HepG2 (cell line): ENCODE measurements at regions not wholly inside any gene's neighbourhood (a gene's known extent, or its start where the extent isn't known, plus 50 kb on each side); places are given as distances from the start of the nearest gene placed in this dataset.

Source experiments
- ATAC-seq: fragments of 200-7000 bp; cut with Tn5 transposase; 3 replicates; pipeline ENCODE4 v1.9.1; 2020; ENCODE audit warnings: mild to moderate bottlenecking, moderate library complexity
- BruUV-seq: library from RNA; stranded (reverse); fragments of 400-500 nt; replicated peaks from 2 replicates; lab custom pipeline; 2021; lab: Mats Ljungman, UMichigan
- CTCF ChIA-PET: fragments of 300-600 bp; formaldehyde crosslinking; extraction: SDS; loops from one replicate; lab custom pipeline; 2021; ENCODE audit warnings: low total read pairs, inconsistent platforms, low intra/inter-chr PET ratio; lab: Yijun Ruan, JAX
- POLR2A ChIA-PET: fragments of 350-600 bp; sonication (Branson Sonifier 250); formaldehyde crosslinking; loops from one replicate; lab custom pipeline; 2020; ENCODE audit warnings: antibody characterized with exemption, inconsistent platforms; lab: Yijun Ruan, JAX
- DNase-seq: peaks from one replicate; pipeline ENCODE4 v3.0.0-alpha.2; 2015; ENCODE audit warnings: low spot score
- FAIRE-seq: peaks from 3 replicates; lab custom pipeline; 2011; peaks lifted over from hg19 to GRCh38; lab: Jason Lieb, UNC
- H2AFZ ChIP-seq: one replicate; pipeline ENCODE4 v1.6.1; 2011; ENCODE audit warnings: low read length, inconsistent platforms
- H3K27ac ChIP-seq: fragments of 300-600 bp; 3 replicates; pipeline ENCODE4 v1.8.0; 2011; ENCODE audit warnings: mixed run types, mild to moderate bottlenecking, mixed read lengths, low read length, inconsistent platforms; ENCODE audit not compliant: insufficient read depth; ENCODE audit errors: extremely low read length
- H3K27me3 ChIP-seq, 2 experiments: fragments of 200-600 bp in 1 of 2; 2 replicates in 1 of 2; 3 replicates in 1 of 2; pipeline versions ENCODE4 v1.6.0 to v1.8.0; 2011; ENCODE audit warnings: low read length in 2 of 2, mild to moderate bottlenecking in 2 of 2, moderate library complexity in 2 of 2, inconsistent platforms in 1 of 2; ENCODE audit not compliant: insufficient read depth in 2 of 2, control insufficient read depth in 1 of 2
- H3K36me3 ChIP-seq, 2 experiments: fragments of 200-600 bp in 1 of 2; replicated peaks in 1 of 2; 2 replicates in 1 of 2; 3 replicates in 1 of 2; pipeline versions ENCODE4 v1.5.1 to v1.8.0; 2011; ENCODE audit warnings: low read length in 2 of 2, inconsistent platforms in 1 of 2; ENCODE audit not compliant: insufficient read depth in 2 of 2, control insufficient read depth in 1 of 2
- H3K4me1 ChIP-seq: 2 replicates; pipeline ENCODE4 v1.5.1; 2012; ENCODE audit warnings: low read length, inconsistent platforms; ENCODE audit not compliant: insufficient read depth
- H3K4me2 ChIP-seq: 2 replicates; pipeline ENCODE4 v1.6.0; 2011; ENCODE audit warnings: low read depth, low read length, inconsistent platforms
- H3K4me3 ChIP-seq, 3 experiments: fragments of 200-600 bp in 1 of 3; sonication (generic), shearing (Covaris generic) in 1 of 3; replicated peaks in 1 of 3; 2 replicates each; pipeline ENCODE4 v1.5.1; 2011 to 2016; ENCODE audit warnings: low read length in 3 of 3, inconsistent platforms in 2 of 3, low read depth in 2 of 3, mild to moderate bottlenecking in 2 of 3, control low read depth in 1 of 3, mixed read lengths in 1 of 3; ENCODE audit not compliant: insufficient read depth in 1 of 3
- H3K79me2 ChIP-seq: one replicate; pipeline ENCODE4 v1.6.1; 2011; ENCODE audit warnings: low read length, inconsistent platforms; ENCODE audit not compliant: insufficient read depth
- H3K9ac ChIP-seq: 2 replicates; pipeline ENCODE4 v1.6.0; 2011; ENCODE audit warnings: mild to moderate bottlenecking, low read depth, low read length, inconsistent platforms; ENCODE audit not compliant: insufficient read depth
- H3K9me3 ChIP-seq: 2 replicates; pipeline ENCODE4 v1.5.1; 2012; ENCODE audit warnings: mild to moderate bottlenecking, low read length
- H4K20me1 ChIP-seq: 2 replicates; pipeline ENCODE4 v1.6.0; 2011; ENCODE audit warnings: inconsistent platforms, mild to moderate bottlenecking, low read length, moderate library complexity; ENCODE audit not compliant: insufficient read depth
- ATF5 ChIP-seq: sonication (generic); formaldehyde crosslinking; IDR thresholded peaks from 2 replicates; pipeline ENCODE4 v1.4.0; 2020; ENCODE audit warnings: mild to moderate bottlenecking, low read depth, missing genetic modification reagents
- E2F5 ChIP-seq: sonication (generic); formaldehyde crosslinking; conservative IDR thresholded peaks from 2 replicates; pipeline ENCODE4 v1.4.0; 2020; ENCODE audit warnings: missing genetic modification reagents
- HMGXB3 ChIP-seq: sonication (generic); formaldehyde crosslinking; IDR thresholded peaks from 2 replicates; pipeline ENCODE4 v1.4.0; 2020; ENCODE audit warnings: missing genetic modification reagents, borderline replicate concordance
- MED8 ChIP-seq: sonication (generic); formaldehyde crosslinking; IDR thresholded peaks from 2 replicates; pipeline ENCODE4 v1.8.1; 2023; ENCODE audit warnings: mild to moderate bottlenecking, missing genetic modification reagents; ENCODE audit not compliant: insufficient replicate concordance
- PHF21A ChIP-seq: sonication (generic); formaldehyde crosslinking; IDR thresholded peaks from 2 replicates; pipeline ENCODE4 v1.5.0; 2020; ENCODE audit warnings: mild to moderate bottlenecking, missing genetic modification reagents
- REPIN1 ChIP-seq: sonication (generic); formaldehyde crosslinking; IDR thresholded peaks from 2 replicates; pipeline ENCODE4 v1.8.0; 2022; ENCODE audit warnings: missing genetic modification reagents, low read depth, mild to moderate bottlenecking, borderline replicate concordance
- ZNF329 ChIP-seq: sonication (generic); formaldehyde crosslinking; IDR thresholded peaks from 2 replicates; pipeline ENCODE4 v1.9.0; 2021; ENCODE audit warnings: low read depth, mild to moderate bottlenecking, missing genetic modification reagents
- in situ Hi-C: cut with HindIII; loops from 2 replicates; pipeline ENCODE4 v1.10.0; 2017; ENCODE audit warnings: low pct_unique_long_range_greater_than_20kb; ENCODE audit not compliant: extremely low pct_ligation_motif_present
- intact Hi-C: fragments of 100-400 bp; cut with micrococcal nuclease; formaldehyde crosslinking; loops from one replicate; pipeline ENCODE4 v1.10.0; 2022; ENCODE audit not compliant: unreplicated experiment

GRCh38 chr6:91521999-91522398 lies 935.1 kb upstream of the MAP3K7 start:
- H3K79me2 ChIP-seq = no peaks in the 10 kb centered on the region
- H3K9me3 ChIP-seq = no peaks in the 10 kb centered on the region
- POLR2A ChIA-PET = no interaction called here
- no peaks in the 10 kb centered on the region for H3K36me3 ChIP-seq
- intact Hi-C loops = no loop called here
- FAIRE-seq = no peak
- BruUV-seq = no TSS peak
- TF ChIP-seq REPIN1 (CRISPR knock-in tag) (no peak), HMGXB3 (CRISPR knock-in tag) (no peak), E2F5 (CRISPR knock-in tag) (no peak), ZNF329 (CRISPR knock-in tag) (no peak), MED8 (CRISPR knock-in tag) (no peak), PHF21A (CRISPR knock-in tag) (no peak), ATF5 (CRISPR knock-in tag) (no peak)
- TF ChIP-seq, all 625 proteins: peak for 0
- H3K4me3 ChIP-seq = no peak overlapping the region
- no peak overlapping the region for H2AFZ ChIP-seq
- H3K4me2 ChIP-seq = no peak overlapping the region
- DNase-seq (no peak), ATAC-seq (no peak)
- no peak overlapping the region for H3K9ac ChIP-seq
- in situ Hi-C loops = no loop called here
- no peaks in the 10 kb centered on the region for H4K20me1 ChIP-seq
- H3K27ac ChIP-seq = no peak overlapping the region
- H3K27me3 ChIP-seq = no peaks in the 10 kb centered on the region; a peak in 2 of 5 replicates
- CTCF ChIA-PET = no interaction called here
- no peaks in the 10 kb centered on the region for H3K4me1 ChIP-seq
